ENCODE measurements at regions not wholly inside any gene's neighbourhood (a gene's known extent, or its start where the extent isn't known, plus 50 kb on each side); places are given as distances from the start of the nearest gene placed in this dataset.

DNA sequence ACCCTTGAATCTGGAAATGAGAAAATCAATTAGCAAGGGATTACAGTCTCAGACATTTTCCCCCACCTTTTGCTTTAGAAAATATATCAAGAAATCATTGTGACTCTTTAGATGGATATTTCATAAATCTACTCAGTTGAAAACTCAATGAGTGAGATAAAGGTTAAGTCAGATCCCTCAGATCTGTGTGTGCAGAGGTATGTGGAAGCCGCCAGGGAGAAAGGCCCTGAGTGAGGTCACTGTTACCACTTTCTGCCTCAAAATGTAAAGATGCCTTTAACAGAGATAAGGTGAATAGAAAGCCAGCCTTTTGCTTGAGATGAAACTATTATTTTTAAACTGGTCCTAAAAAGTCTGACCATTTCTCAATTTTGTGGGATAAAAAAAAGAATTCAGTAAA is 225.6 kb upstream of the HES1 start (continued):
- TF ChIP-seq, protein P1, sequence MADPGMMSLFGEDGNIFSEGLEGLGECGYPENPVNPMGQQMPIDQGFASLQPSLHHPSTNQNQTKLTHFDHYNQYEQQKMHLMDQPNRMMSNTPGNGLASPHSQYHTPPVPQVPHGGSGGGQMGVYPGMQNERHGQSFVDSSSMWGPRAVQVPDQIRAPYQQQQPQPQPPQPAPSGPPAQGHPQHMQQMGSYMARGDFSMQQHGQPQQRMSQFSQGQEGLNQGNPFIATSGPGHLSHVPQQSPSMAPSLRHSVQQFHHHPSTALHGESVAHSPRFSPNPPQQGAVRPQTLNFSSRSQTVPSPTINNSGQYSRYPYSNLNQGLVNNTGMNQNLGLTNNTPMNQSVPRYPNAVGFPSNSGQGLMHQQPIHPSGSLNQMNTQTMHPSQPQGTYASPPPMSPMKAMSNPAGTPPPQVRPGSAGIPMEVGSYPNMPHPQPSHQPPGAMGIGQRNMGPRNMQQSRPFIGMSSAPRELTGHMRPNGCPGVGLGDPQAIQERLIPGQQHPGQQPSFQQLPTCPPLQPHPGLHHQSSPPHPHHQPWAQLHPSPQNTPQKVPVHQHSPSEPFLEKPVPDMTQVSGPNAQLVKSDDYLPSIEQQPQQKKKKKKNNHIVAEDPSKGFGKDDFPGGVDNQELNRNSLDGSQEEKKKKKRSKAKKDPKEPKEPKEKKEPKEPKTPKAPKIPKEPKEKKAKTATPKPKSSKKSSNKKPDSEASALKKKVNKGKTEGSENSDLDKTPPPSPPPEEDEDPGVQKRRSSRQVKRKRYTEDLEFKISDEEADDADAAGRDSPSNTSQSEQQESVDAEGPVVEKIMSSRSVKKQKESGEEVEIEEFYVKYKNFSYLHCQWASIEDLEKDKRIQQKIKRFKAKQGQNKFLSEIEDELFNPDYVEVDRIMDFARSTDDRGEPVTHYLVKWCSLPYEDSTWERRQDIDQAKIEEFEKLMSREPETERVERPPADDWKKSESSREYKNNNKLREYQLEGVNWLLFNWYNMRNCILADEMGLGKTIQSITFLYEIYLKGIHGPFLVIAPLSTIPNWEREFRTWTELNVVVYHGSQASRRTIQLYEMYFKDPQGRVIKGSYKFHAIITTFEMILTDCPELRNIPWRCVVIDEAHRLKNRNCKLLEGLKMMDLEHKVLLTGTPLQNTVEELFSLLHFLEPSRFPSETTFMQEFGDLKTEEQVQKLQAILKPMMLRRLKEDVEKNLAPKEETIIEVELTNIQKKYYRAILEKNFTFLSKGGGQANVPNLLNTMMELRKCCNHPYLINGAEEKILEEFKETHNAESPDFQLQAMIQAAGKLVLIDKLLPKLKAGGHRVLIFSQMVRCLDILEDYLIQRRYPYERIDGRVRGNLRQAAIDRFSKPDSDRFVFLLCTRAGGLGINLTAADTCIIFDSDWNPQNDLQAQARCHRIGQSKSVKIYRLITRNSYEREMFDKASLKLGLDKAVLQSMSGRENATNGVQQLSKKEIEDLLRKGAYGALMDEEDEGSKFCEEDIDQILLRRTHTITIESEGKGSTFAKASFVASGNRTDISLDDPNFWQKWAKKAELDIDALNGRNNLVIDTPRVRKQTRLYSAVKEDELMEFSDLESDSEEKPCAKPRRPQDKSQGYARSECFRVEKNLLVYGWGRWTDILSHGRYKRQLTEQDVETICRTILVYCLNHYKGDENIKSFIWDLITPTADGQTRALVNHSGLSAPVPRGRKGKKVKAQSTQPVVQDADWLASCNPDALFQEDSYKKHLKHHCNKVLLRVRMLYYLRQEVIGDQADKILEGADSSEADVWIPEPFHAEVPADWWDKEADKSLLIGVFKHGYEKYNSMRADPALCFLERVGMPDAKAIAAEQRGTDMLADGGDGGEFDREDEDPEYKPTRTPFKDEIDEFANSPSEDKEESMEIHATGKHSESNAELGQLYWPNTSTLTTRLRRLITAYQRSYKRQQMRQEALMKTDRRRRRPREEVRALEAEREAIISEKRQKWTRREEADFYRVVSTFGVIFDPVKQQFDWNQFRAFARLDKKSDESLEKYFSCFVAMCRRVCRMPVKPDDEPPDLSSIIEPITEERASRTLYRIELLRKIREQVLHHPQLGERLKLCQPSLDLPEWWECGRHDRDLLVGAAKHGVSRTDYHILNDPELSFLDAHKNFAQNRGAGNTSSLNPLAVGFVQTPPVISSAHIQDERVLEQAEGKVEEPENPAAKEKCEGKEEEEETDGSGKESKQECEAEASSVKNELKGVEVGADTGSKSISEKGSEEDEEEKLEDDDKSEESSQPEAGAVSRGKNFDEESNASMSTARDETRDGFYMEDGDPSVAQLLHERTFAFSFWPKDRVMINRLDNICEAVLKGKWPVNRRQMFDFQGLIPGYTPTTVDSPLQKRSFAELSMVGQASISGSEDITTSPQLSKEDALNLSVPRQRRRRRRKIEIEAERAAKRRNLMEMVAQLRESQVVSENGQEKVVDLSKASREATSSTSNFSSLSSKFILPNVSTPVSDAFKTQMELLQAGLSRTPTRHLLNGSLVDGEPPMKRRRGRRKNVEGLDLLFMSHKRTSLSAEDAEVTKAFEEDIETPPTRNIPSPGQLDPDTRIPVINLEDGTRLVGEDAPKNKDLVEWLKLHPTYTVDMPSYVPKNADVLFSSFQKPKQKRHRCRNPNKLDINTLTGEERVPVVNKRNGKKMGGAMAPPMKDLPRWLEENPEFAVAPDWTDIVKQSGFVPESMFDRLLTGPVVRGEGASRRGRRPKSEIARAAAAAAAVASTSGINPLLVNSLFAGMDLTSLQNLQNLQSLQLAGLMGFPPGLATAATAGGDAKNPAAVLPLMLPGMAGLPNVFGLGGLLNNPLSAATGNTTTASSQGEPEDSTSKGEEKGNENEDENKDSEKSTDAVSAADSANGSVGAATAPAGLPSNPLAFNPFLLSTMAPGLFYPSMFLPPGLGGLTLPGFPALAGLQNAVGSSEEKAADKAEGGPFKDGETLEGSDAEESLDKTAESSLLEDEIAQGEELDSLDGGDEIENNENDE (IDR thresholded peaks at IDR 0.05; ENCODE audit: insufficient replicate concordance, low read length): no peak

Measured in H1 (cell line).